ENCODE measurements at regions not wholly inside any gene's neighbourhood (a gene's known extent, or its start where the extent isn't known, plus 50 kb on each side); places are given as distances from the start of the nearest gene placed in this dataset.

DNA sequence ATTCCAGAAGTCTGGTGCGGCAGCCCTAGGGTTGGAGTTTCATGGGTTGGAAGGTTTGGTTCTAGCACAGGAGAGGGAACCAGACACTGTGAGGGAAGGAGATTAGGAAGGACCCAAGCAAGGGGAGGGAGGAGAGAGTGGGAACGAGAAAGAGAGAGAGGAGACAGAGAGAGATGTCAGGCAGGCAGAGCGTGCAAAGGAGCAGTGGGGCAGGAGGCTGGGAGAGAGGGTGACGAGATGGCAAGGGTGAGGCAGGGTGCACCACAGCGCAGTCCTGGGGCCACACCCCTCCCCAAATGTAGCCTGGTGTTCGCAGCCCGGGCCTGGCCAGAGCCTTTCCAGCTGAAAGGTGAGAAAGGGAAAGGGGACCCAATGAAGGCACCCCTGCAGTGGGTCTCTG lies 162.9 kb upstream of the TLE3 start:
- TF ChIP-seq, protein P1, sequence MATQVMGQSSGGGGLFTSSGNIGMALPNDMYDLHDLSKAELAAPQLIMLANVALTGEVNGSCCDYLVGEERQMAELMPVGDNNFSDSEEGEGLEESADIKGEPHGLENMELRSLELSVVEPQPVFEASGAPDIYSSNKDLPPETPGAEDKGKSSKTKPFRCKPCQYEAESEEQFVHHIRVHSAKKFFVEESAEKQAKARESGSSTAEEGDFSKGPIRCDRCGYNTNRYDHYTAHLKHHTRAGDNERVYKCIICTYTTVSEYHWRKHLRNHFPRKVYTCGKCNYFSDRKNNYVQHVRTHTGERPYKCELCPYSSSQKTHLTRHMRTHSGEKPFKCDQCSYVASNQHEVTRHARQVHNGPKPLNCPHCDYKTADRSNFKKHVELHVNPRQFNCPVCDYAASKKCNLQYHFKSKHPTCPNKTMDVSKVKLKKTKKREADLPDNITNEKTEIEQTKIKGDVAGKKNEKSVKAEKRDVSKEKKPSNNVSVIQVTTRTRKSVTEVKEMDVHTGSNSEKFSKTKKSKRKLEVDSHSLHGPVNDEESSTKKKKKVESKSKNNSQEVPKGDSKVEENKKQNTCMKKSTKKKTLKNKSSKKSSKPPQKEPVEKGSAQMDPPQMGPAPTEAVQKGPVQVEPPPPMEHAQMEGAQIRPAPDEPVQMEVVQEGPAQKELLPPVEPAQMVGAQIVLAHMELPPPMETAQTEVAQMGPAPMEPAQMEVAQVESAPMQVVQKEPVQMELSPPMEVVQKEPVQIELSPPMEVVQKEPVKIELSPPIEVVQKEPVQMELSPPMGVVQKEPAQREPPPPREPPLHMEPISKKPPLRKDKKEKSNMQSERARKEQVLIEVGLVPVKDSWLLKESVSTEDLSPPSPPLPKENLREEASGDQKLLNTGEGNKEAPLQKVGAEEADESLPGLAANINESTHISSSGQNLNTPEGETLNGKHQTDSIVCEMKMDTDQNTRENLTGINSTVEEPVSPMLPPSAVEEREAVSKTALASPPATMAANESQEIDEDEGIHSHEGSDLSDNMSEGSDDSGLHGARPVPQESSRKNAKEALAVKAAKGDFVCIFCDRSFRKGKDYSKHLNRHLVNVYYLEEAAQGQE (IDR thresholded peaks at IDR 0.05; ENCODE audit: insufficient read depth in 1 of 2, low read depth in 2 of 2, low read length in 2 of 2), result no peak
- TF ChIP-seq POLR2AphosphoS5 (IDR thresholded peaks at IDR 0.05; ENCODE audit: low read depth, low read length), result no peak
